ENCODE measurements at regions not wholly inside any gene's neighbourhood (a gene's known extent, or its start where the extent isn't known, plus 50 kb on each side); places are given as distances from the start of the nearest gene placed in this dataset.

- TF ChIP-seq CTCF (conservative IDR thresholded peaks at IDR 0.05; ENCODE audit: low read depth, low read length) = no peak
- H3K4me1 ChIP-seq (ENCODE audit: low read depth, poor library complexity, severe bottlenecking) = no peaks in the 10 kb centered on the region
- no peaks in the 10 kb centered on the region for H3K27me3 ChIP-seq (ENCODE audit: insufficient read depth, low read depth)
- H3K27ac ChIP-seq = no peak overlapping the region
- no peaks in the 10 kb centered on the region for H4K20me1 ChIP-seq (ENCODE audit: insufficient read depth)
- H3K9ac ChIP-seq = no peak overlapping the region
- no peak overlapping the region for H2AFZ ChIP-seq (ENCODE audit: low read depth)
- no peak overlapping the region for H3K4me2 ChIP-seq
- no peak overlapping the region for H3K4me3 ChIP-seq (IDR thresholded peaks at IDR 0.05; ENCODE audit: insufficient read depth, low read depth, low read length)
- H3K79me2 ChIP-seq (ENCODE audit: insufficient read depth, low read depth) = no peaks in the 10 kb centered on the region
- H3K36me3 ChIP-seq (ENCODE audit: insufficient read depth) = no peaks in the 10 kb centered on the region
These were observed 97.3 kb upstream of the IKZF1 start for GRCh38 chr7:50207251-50207564.

GRCh38 chr7:50206453-50207250, 97.9 kb upstream of the IKZF1 start:
- H3K27me3 ChIP-seq (ENCODE audit: insufficient read depth, low read depth) = no peaks in the 10 kb centered on the region
- H3K79me2 ChIP-seq (ENCODE audit: insufficient read depth, low read depth) = no peaks in the 10 kb centered on the region
- H3K4me3 ChIP-seq (IDR thresholded peaks at IDR 0.05; ENCODE audit: insufficient read depth, low read depth, low read length) = no peak overlapping the region
- H2AFZ ChIP-seq (ENCODE audit: low read depth) = no peak overlapping the region
- TF ChIP-seq CTCF (conservative IDR thresholded peaks at IDR 0.05; ENCODE audit: low read depth, low read length) = no peak
- H3K4me2 ChIP-seq = no peak overlapping the region
- H3K9ac ChIP-seq = no peak overlapping the region
- no peak overlapping the region for H3K27ac ChIP-seq
- H4K20me1 ChIP-seq (ENCODE audit: insufficient read depth) = no peaks in the 10 kb centered on the region
- H3K36me3 ChIP-seq (ENCODE audit: insufficient read depth) = no peaks in the 10 kb centered on the region
- no peaks in the 10 kb centered on the region for H3K4me1 ChIP-seq (ENCODE audit: low read depth, poor library complexity, severe bottlenecking)

GRCh38 chr7:50205011-50205410, 99.5 kb upstream of the IKZF1 start:
- Histone ChIP-seq H3K9ac (no peak overlapping the region), H3K27ac (no peak overlapping the region)

GRCh38 chr7:50204581-50204980, 99.9 kb upstream of the IKZF1 start:
- no peak for TF ChIP-seq CTCF (conservative IDR thresholded peaks at IDR 0.05; ENCODE audit: low read depth, low read length)
- Histone ChIP-seq H3K36me3 (ENCODE audit: insufficient read depth) (no peaks in the 10 kb centered on the region), H2AFZ (ENCODE audit: low read depth) (no peak overlapping the region; the same call in 1 of the 2 replicates), H3K4me1 (ENCODE audit: low read depth, poor library complexity, severe bottlenecking) (no peaks in the 10 kb centered on the region), H3K27ac (no peak overlapping the region), H3K4me3 (IDR thresholded peaks at IDR 0.05; ENCODE audit: insufficient read depth, low read depth, low read length) (no peak overlapping the region), H4K20me1 (ENCODE audit: insufficient read depth) (no peaks in the 10 kb centered on the region), H3K79me2 (ENCODE audit: insufficient read depth, low read depth) (no peaks in the 10 kb centered on the region), H3K27me3 (ENCODE audit: insufficient read depth, low read depth) (no peaks in the 10 kb centered on the region), H3K4me2 (no peak overlapping the region), H3K9ac (no peak overlapping the region)

More at GRCh38 chr7:50205011-50205410, 99.5 kb upstream of the IKZF1 start:
- Histone ChIP-seq H2AFZ (ENCODE audit: low read depth) (no peak overlapping the region), H3K36me3 (ENCODE audit: insufficient read depth) (no peaks in the 10 kb centered on the region), H4K20me1 (ENCODE audit: insufficient read depth) (no peaks in the 10 kb centered on the region), H3K27me3 (ENCODE audit: insufficient read depth, low read depth) (no peaks in the 10 kb centered on the region), H3K4me2 (no peak overlapping the region), H3K4me1 (ENCODE audit: low read depth, poor library complexity, severe bottlenecking) (no peaks in the 10 kb centered on the region), H3K4me3 (IDR thresholded peaks at IDR 0.05; ENCODE audit: insufficient read depth, low read depth, low read length) (no peak overlapping the region), H3K79me2 (ENCODE audit: insufficient read depth, low read depth) (no peaks in the 10 kb centered on the region)
- no peak for TF ChIP-seq CTCF (conservative IDR thresholded peaks at IDR 0.05; ENCODE audit: low read depth, low read length)
